ENCODE measurements at regions not wholly inside any gene's neighbourhood (a gene's known extent, or its start where the extent isn't known, plus 50 kb on each side); places are given as distances from the start of the nearest gene placed in this dataset.

DNA sequence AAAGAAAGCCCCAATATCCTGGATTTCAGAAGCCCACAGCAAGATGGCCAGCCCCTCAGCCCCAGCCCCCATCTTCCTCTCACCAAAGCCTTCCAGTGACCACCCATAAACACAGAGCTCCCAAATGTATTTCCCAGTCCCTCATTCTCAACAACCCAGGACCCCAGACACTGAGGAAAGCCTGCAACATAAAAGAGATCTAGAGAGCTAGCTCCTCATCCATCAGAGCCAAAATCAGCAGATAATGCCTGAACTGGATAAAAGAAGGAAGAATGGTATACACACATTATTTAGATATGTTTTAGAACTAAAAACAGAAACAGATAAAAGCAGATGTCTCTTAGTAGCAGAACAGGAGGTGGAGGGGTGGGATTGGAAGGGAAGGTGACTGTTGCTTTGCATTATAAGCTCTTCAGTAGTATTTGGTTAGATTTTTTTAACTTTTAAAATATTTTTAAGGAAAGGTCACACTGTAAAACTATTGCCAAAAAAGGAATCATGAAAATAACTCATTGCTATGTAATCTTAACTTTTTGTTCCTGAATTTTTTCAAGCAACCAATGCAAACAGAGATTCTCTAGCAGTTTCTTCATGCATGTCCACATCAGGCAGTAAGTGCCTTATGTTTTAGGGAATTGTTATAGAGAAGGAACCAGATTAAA is 144.2 kb upstream of the PKDCC start:
- no peak overlapping the region for H3K9ac ChIP-seq (ENCODE audit: low read depth in 1 of 2, low read length in 2 of 2)
- H3K27me3 ChIP-seq (ENCODE audit: control insufficient read depth in 4 of 4, insufficient read depth in 4 of 4, low read length in 3 of 4), result no peaks in the 10 kb centered on the region
- no peaks in the 10 kb centered on the region for H3K9me3 ChIP-seq (ENCODE audit: control insufficient read depth in 4 of 4, low read length in 3 of 4)
- no peak for DNase-seq (ENCODE audit: low spot score)
- TF ChIP-seq EGR1 (IDR thresholded peaks at IDR 0.05; ENCODE audit: low read depth in 2 of 2) (no peak), RAD21 (IDR thresholded peaks at IDR 0.05) (no peak), JUND (IDR thresholded peaks at IDR 0.05) (no peak), FOXA2 (IDR thresholded peaks at IDR 0.05) (no peak), NR2F2 (IDR thresholded peaks at IDR 0.05) (no peak), SP1 (IDR thresholded peaks at IDR 0.05) (no peak)
- TF ChIP-seq, protein P1, sequence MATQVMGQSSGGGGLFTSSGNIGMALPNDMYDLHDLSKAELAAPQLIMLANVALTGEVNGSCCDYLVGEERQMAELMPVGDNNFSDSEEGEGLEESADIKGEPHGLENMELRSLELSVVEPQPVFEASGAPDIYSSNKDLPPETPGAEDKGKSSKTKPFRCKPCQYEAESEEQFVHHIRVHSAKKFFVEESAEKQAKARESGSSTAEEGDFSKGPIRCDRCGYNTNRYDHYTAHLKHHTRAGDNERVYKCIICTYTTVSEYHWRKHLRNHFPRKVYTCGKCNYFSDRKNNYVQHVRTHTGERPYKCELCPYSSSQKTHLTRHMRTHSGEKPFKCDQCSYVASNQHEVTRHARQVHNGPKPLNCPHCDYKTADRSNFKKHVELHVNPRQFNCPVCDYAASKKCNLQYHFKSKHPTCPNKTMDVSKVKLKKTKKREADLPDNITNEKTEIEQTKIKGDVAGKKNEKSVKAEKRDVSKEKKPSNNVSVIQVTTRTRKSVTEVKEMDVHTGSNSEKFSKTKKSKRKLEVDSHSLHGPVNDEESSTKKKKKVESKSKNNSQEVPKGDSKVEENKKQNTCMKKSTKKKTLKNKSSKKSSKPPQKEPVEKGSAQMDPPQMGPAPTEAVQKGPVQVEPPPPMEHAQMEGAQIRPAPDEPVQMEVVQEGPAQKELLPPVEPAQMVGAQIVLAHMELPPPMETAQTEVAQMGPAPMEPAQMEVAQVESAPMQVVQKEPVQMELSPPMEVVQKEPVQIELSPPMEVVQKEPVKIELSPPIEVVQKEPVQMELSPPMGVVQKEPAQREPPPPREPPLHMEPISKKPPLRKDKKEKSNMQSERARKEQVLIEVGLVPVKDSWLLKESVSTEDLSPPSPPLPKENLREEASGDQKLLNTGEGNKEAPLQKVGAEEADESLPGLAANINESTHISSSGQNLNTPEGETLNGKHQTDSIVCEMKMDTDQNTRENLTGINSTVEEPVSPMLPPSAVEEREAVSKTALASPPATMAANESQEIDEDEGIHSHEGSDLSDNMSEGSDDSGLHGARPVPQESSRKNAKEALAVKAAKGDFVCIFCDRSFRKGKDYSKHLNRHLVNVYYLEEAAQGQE (IDR thresholded peaks at IDR 0.05), result no peak
- TF ChIP-seq, protein P2, sequence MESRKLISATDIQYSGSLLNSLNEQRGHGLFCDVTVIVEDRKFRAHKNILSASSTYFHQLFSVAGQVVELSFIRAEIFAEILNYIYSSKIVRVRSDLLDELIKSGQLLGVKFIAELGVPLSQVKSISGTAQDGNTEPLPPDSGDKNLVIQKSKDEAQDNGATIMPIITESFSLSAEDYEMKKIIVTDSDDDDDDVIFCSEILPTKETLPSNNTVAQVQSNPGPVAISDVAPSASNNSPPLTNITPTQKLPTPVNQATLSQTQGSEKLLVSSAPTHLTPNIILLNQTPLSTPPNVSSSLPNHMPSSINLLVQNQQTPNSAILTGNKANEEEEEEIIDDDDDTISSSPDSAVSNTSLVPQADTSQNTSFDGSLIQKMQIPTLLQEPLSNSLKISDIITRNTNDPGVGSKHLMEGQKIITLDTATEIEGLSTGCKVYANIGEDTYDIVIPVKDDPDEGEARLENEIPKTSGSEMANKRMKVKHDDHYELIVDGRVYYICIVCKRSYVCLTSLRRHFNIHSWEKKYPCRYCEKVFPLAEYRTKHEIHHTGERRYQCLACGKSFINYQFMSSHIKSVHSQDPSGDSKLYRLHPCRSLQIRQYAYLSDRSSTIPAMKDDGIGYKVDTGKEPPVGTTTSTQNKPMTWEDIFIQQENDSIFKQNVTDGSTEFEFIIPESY (IDR thresholded peaks at IDR 0.05), result no peak
- TF ChIP-seq, protein P3, sequence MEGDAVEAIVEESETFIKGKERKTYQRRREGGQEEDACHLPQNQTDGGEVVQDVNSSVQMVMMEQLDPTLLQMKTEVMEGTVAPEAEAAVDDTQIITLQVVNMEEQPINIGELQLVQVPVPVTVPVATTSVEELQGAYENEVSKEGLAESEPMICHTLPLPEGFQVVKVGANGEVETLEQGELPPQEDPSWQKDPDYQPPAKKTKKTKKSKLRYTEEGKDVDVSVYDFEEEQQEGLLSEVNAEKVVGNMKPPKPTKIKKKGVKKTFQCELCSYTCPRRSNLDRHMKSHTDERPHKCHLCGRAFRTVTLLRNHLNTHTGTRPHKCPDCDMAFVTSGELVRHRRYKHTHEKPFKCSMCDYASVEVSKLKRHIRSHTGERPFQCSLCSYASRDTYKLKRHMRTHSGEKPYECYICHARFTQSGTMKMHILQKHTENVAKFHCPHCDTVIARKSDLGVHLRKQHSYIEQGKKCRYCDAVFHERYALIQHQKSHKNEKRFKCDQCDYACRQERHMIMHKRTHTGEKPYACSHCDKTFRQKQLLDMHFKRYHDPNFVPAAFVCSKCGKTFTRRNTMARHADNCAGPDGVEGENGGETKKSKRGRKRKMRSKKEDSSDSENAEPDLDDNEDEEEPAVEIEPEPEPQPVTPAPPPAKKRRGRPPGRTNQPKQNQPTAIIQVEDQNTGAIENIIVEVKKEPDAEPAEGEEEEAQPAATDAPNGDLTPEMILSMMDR (IDR thresholded peaks at IDR 0.05; ENCODE audit: low read depth, low read length, missing input control), result no peak
- no peak overlapping the region for H3K4me3 ChIP-seq (ENCODE audit: low read depth in 1 of 3, low read length in 3 of 3)
- no peaks in the 10 kb centered on the region for H3K36me3 ChIP-seq (ENCODE audit: control insufficient read depth in 4 of 4, insufficient read depth in 3 of 4, low read depth in 1 of 4, low read length in 3 of 4)
- H3K27ac ChIP-seq (ENCODE audit: low read depth in 1 of 2, low read length in 2 of 2), result no peak overlapping the region
- peaks cover 12 to 34% (median 27%) of the 10 kb centered on the region in 4 donors for H3K4me1 ChIP-seq (ENCODE audit: control insufficient read depth in 4 of 4, insufficient read depth in 4 of 4, low read length in 3 of 4)

DNA sequence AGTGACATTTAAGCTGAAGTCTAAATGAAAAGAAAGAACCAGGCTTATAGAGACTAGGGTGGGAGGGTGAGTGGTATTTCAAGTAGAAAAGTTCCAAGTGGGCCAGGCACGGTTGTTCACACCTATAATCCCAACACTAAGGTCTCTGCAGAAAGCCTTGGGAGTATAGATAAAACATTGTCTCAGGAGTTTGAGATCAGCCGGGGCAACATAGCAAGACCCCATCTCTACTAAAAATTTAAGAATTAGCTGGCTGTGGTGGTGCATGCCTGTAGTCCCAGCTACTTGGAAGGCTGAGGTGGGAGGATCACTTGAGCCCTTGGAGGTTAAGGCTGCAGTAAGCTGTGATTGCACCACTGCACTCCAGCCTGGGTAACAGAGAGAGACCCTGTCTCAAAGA is 143.4 kb upstream of the PKDCC start:
- no peak overlapping the region for H3K27ac ChIP-seq (ENCODE audit: low read depth in 1 of 2, low read length in 2 of 2)

More for the DNA sequence above, 143.4 kb upstream of the PKDCC start:
- H3K27me3 ChIP-seq (ENCODE audit: control insufficient read depth in 4 of 4, insufficient read depth in 4 of 4, low read length in 3 of 4), result no peaks in the 10 kb centered on the region
- no peak overlapping the region for H3K4me3 ChIP-seq (ENCODE audit: low read depth in 1 of 3, low read length in 3 of 3)
- TF ChIP-seq, protein P1 (IDR thresholded peaks at IDR 0.05), result no peak
- TF ChIP-seq SP1 (IDR thresholded peaks at IDR 0.05) (no peak), JUND (IDR thresholded peaks at IDR 0.05) (no peak), YY1 (IDR thresholded peaks at IDR 0.05) (no peak), GABPA (IDR thresholded peaks at IDR 0.05 in 1 of 2, conservative IDR thresholded peaks at IDR 0.05 in 1 of 2) (no peak), TAF1 (conservative IDR thresholded peaks at IDR 0.05) (no peak)
- TF ChIP-seq, protein P4, sequence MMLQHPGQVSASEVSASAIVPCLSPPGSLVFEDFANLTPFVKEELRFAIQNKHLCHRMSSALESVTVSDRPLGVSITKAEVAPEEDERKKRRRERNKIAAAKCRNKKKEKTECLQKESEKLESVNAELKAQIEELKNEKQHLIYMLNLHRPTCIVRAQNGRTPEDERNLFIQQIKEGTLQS (IDR thresholded peaks at IDR 0.05), result no peak
- TF ChIP-seq, protein P3 (IDR thresholded peaks at IDR 0.05; ENCODE audit: low read depth, low read length, missing input control), result no peak
- no peaks in the 10 kb centered on the region for H3K9me3 ChIP-seq (ENCODE audit: control insufficient read depth in 4 of 4, low read length in 3 of 4)
- peaks cover 12 to 40% (median 33%) of the 10 kb centered on the region in 4 donors for H3K4me1 ChIP-seq (ENCODE audit: control insufficient read depth in 4 of 4, insufficient read depth in 4 of 4, low read length in 3 of 4)
- WGBS, result 94% methylated on average over 2 of the region's 2 CpGs
- no peak overlapping the region for H3K9ac ChIP-seq (ENCODE audit: low read depth in 1 of 2, low read length in 2 of 2)
- no peaks in the 10 kb centered on the region for H3K36me3 ChIP-seq (ENCODE audit: control insufficient read depth in 4 of 4, insufficient read depth in 3 of 4, low read depth in 1 of 4, low read length in 3 of 4)
- no peak for DNase-seq (ENCODE audit: low spot score)
